Spleen (tissue), 11 donors: ENCODE measurements at regions not wholly inside any gene's neighbourhood (a gene's known extent, or its start where the extent isn't known, plus 50 kb on each side); places are given as distances from the start of the nearest gene placed in this dataset.

Source experiments
- DNase-seq: peaks from one replicate; pipeline ENCODE4 v3.0.0-alpha.2; 2020
- H3K27ac ChIP-seq, 8 donors: fragments of 200-600 bp; sonication (generic) in 7 of 8; 1 replicate in 4 of 8; 2 replicates in 4 of 8; pipeline versions ENCODE4 v1.5.0 to v1.8.0; 2016 to 2021; ENCODE audit warnings: inconsistent platforms in 4 of 8, mild to moderate bottlenecking in 4 of 8, moderate library complexity in 1 of 8
- H3K27me3 ChIP-seq, 7 donors: fragments of 200-600 bp; sonication (generic) in 6 of 7; replicated peaks in 1 of 7; 1 replicate in 4 of 7; 2 replicates in 3 of 7; pipeline versions ENCODE4 v1.5.0 to v1.8.0; 2016 to 2021; ENCODE audit warnings: inconsistent platforms in 3 of 7, mild to moderate bottlenecking in 1 of 7
- H3K36me3 ChIP-seq, 6 donors: fragments of 200-600 bp; sonication (generic) in 5 of 6; 1 replicate in 4 of 6; 2 replicates in 2 of 6; pipeline versions ENCODE4 v1.5.0 to v1.8.0; 2016 to 2021; ENCODE audit warnings: inconsistent platforms in 2 of 6
- H3K4me1 ChIP-seq, 6 donors: fragments of 200-600 bp; sonication (generic) in 5 of 6; 1 replicate in 3 of 6; 2 replicates in 3 of 6; pipeline versions ENCODE4 v1.5.0 to v1.8.0; 2016 to 2021; ENCODE audit warnings: inconsistent platforms in 3 of 6
- H3K4me3 ChIP-seq, 8 donors: fragments of 200-600 bp; sonication (generic) in 7 of 8; 1 replicate in 4 of 8; 2 replicates in 4 of 8; pipeline versions ENCODE4 v1.5.0 to v1.8.0; 2016 to 2021; ENCODE audit warnings: inconsistent platforms in 4 of 8, mild to moderate bottlenecking in 4 of 8, moderate library complexity in 2 of 8
- H3K9me3 ChIP-seq, 8 donors: fragments of 200-600 bp; sonication (generic) in 7 of 8; 1 replicate in 4 of 8; 2 replicates in 4 of 8; pipeline versions ENCODE4 v1.5.0 to v1.8.0; 2016 to 2021; ENCODE audit warnings: inconsistent platforms in 4 of 8
- CTCF ChIP-seq, 11 experiments: fragments of 200-600 bp in 7 of 11; fragments of 450-650 bp in 4 of 11; sonication (generic) in 4 of 11; IDR thresholded peaks in 8 of 11; conservative IDR thresholded peaks in 3 of 11; 1 replicate in 7 of 11; 2 replicates in 4 of 11; pipeline versions ENCODE4 v1.4.0 to v1.8.0; 2016 to 2021; ENCODE audit warnings: antibody characterized with exemption in 11 of 11, inconsistent platforms in 4 of 11, mild to moderate bottlenecking in 1 of 11
- POLR2A ChIP-seq, 3 donors: fragments of 450-650 bp; IDR thresholded peaks; one replicate each; pipeline ENCODE4 v1.5.1; 2017; ENCODE audit warnings: antibody characterized with exemption in 3 of 3, mild to moderate bottlenecking in 1 of 3
- POLR2AphosphoS5 ChIP-seq, 3 donors: sonication (generic); formaldehyde crosslinking; IDR thresholded peaks; one replicate each; pipeline ENCODE4 v1.5.1; 2017; ENCODE audit warnings: antibody characterized with exemption in 3 of 3
- whole genome bisulfite sequencing, 5 donors: extraction: QIAGEN DNeasy Blood & Tissue Kit in 3 of 5; methylation state at CpG; one replicate each; pipeline versions ENCODE4 v1.1.5 to v1.1.7; 2013 to 2018; 5-methylcytosine and 5-hydroxymethylcytosine counted together
- intact Hi-C: fragments of 100-400 bp; cut with DNase I; formaldehyde crosslinking; loops from one replicate; pipeline ENCODE4 v1.15.0; 2023; ENCODE audit warnings: low total_unique reads
- donor health status: healthy with polysubstance abuse.
- donor health status: DM: no; HTN: no; CAD: no; lungs with moderate emphysema.
- donor health status: DM: no; HTN: no; CAD: no.
- donor health status: Bipolar disorder and iron deficiency.
- donor health status: healthy.
- donor health status: DM: no; HTN: no; CAD: no.
- donor health status: DM: yes; HTN: yes; CAD: no.

GRCh38 chr7:84372155-84372621 is 177.6 kb upstream of the SEMA3A start:
- no peak for DNase-seq
- Histone ChIP-seq H3K9me3 (no peaks in the 10 kb centered on the region), H3K4me1 (no peaks in the 10 kb centered on the region), H3K27ac (no peak overlapping the region), H3K36me3 (no peaks in the 10 kb centered on the region), H3K27me3 (no peaks in the 10 kb centered on the region), H3K4me3 (no peak overlapping the region)
- WGBS, 5 donors, result 64 to 86% (median 80%) methylated on average over 3 of the region's 3 CpGs
- TF ChIP-seq POLR2A (IDR thresholded peaks at IDR 0.05) (no peak), POLR2AphosphoS5 (IDR thresholded peaks at IDR 0.05) (no peak), CTCF (IDR thresholded peaks at IDR 0.05 in 8 of 11, conservative IDR thresholded peaks at IDR 0.05 in 3 of 11) (no peak)
- intact Hi-C loops, result no loop called here

- no peak for DNase-seq
- TF ChIP-seq POLR2AphosphoS5 (IDR thresholded peaks at IDR 0.05), result no peak
- TF ChIP-seq CTCF (IDR thresholded peaks at IDR 0.05 in 8 of 11, conservative IDR thresholded peaks at IDR 0.05 in 3 of 11), result no peak
- no peak for TF ChIP-seq POLR2A (IDR thresholded peaks at IDR 0.05)
- intact Hi-C loops, result no loop called here
These were observed 175.5 kb upstream of the SEMA3A start for GRCh38 chr7:84370114-84370513.

GRCh38 chr7:84368122-84368521 is 173.5 kb upstream of the SEMA3A start:
- TF ChIP-seq POLR2A (IDR thresholded peaks at IDR 0.05), result no peak
- no peaks in the 10 kb centered on the region for H3K9me3 ChIP-seq
- intact Hi-C loops, result no loop called here
- H3K36me3 ChIP-seq, result no peaks in the 10 kb centered on the region
- H3K4me3 ChIP-seq, result no peak overlapping the region
- DNase-seq, result no peak
- WGBS, 5 donors, result 75 to 96% (median 86%) methylated on average over 1 of the region's 1 CpG
- H3K4me1 ChIP-seq, result no peaks in the 10 kb centered on the region
- no peaks in the 10 kb centered on the region for H3K27me3 ChIP-seq
- H3K27ac ChIP-seq, result no peak overlapping the region

More at GRCh38 chr7:84370114-84370513, 175.5 kb upstream of the SEMA3A start:
- H3K9me3 ChIP-seq, result no peaks in the 10 kb centered on the region
- no peak overlapping the region for H3K4me3 ChIP-seq
- WGBS, 5 donors, result 38 to 84% (median 68%) methylated on average over 2 of the region's 2 CpGs
- no peak overlapping the region for H3K27ac ChIP-seq
- H3K4me1 ChIP-seq, result no peaks in the 10 kb centered on the region
- no peaks in the 10 kb centered on the region for H3K36me3 ChIP-seq
- H3K27me3 ChIP-seq, result no peaks in the 10 kb centered on the region

- no peak overlapping the region for H3K27ac ChIP-seq
- WGBS, 5 donors, result 61 to 91% (median 81%) methylated on average over 1 of the region's 1 CpG
- DNase-seq, result no peak
- no peaks in the 10 kb centered on the region for H3K27me3 ChIP-seq
- TF ChIP-seq POLR2A (IDR thresholded peaks at IDR 0.05) (no peak), CTCF (IDR thresholded peaks at IDR 0.05 in 8 of 11, conservative IDR thresholded peaks at IDR 0.05 in 3 of 11) (no peak), POLR2AphosphoS5 (IDR thresholded peaks at IDR 0.05) (no peak)
- H3K9me3 ChIP-seq, result no peaks in the 10 kb centered on the region
- H3K36me3 ChIP-seq, result no peaks in the 10 kb centered on the region
- no peak overlapping the region for H3K4me3 ChIP-seq
- H3K4me1 ChIP-seq, result no peaks in the 10 kb centered on the region
- intact Hi-C loops, result no loop called here
These were observed 170.1 kb upstream of the SEMA3A start for GRCh38 chr7:84364708-84365107.

GRCh38 chr7:84363741-84364140 is 169.2 kb upstream of the SEMA3A start:
- no peak for DNase-seq
- TF ChIP-seq POLR2A (IDR thresholded peaks at IDR 0.05) (no peak), CTCF (IDR thresholded peaks at IDR 0.05 in 8 of 11, conservative IDR thresholded peaks at IDR 0.05 in 3 of 11) (no peak), POLR2AphosphoS5 (IDR thresholded peaks at IDR 0.05) (no peak)
- H3K4me3 ChIP-seq, result no peak overlapping the region
- no peak overlapping the region for H3K27ac ChIP-seq
- no peaks in the 10 kb centered on the region for H3K4me1 ChIP-seq
- H3K27me3 ChIP-seq, result no peaks in the 10 kb centered on the region
- H3K36me3 ChIP-seq, result no peaks in the 10 kb centered on the region
- H3K9me3 ChIP-seq, result peaks cover 0 to 2% (median 0%) of the 10 kb centered on the region in 8 donors
- intact Hi-C loops, result no loop called here
